Hepatocyte (in vitro differentiated cells): ENCODE measurements at regions not wholly inside any gene's neighbourhood (a gene's known extent, or its start where the extent isn't known, plus 50 kb on each side); places are given as distances from the start of the nearest gene placed in this dataset.
"Not testable (repeated sequence)": the region's sequence is repeated elsewhere in the genome, so short reads cannot be mapped to it uniquely, and the experiment has no call there.

ENCODE experiments used
- DNase-seq: peaks from one replicate; pipeline ENCODE4 v3.0.0-alpha.2; 2016; ENCODE audit warnings: low spot score
- H2AFZ ChIP-seq: fragments of 200-600 bp; sonication (generic); 2 replicates; pipeline ENCODE4 v1.6.0; 2016; ENCODE audit warnings: antibody characterized with exemption, mild to moderate bottlenecking
- H3K27ac ChIP-seq: fragments of 200-600 bp; sonication (generic); 2 replicates; pipeline ENCODE4 v1.5.1; 2016; ENCODE audit warnings: mild to moderate bottlenecking
- H3K27me3 ChIP-seq: fragments of 200-600 bp; sonication (generic); 2 replicates; pipeline ENCODE4 v1.6.1; 2016
- H3K36me3 ChIP-seq: fragments of 200-600 bp; sonication (generic); replicated peaks from 2 replicates; pipeline ENCODE4 v1.5.1; 2016; ENCODE audit warnings: low read depth; ENCODE audit not compliant: insufficient read depth
- H3K4me1 ChIP-seq: fragments of 200-600 bp; sonication (generic); 2 replicates; pipeline ENCODE4 v1.5.1; 2016; ENCODE audit warnings: mild to moderate bottlenecking, moderate library complexity; ENCODE audit not compliant: insufficient read depth
- H3K4me2 ChIP-seq: fragments of 200-600 bp; sonication (generic); 2 replicates; pipeline ENCODE4 v1.6.0; 2016
- H3K4me3 ChIP-seq: fragments of 200-600 bp; sonication (generic); 2 replicates; pipeline ENCODE4 v1.5.1; 2016; ENCODE audit warnings: mild to moderate bottlenecking
- H3K79me2 ChIP-seq: fragments of 200-600 bp; sonication (generic); 2 replicates; pipeline ENCODE4 v1.6.0; 2017; ENCODE audit warnings: mild to moderate bottlenecking
- H3K9me2 ChIP-seq: fragments of 200-600 bp; sonication (generic); replicated peaks from 2 replicates; pipeline ENCODE4 v1.6.0; 2017; ENCODE audit warnings: mild to moderate bottlenecking; ENCODE audit not compliant: insufficient read depth
- H3K9me3 ChIP-seq: fragments of 200-600 bp; sonication (generic); 2 replicates; pipeline ENCODE4 v1.5.1; 2016; ENCODE audit warnings: low read depth, mild to moderate bottlenecking
- H4K20me1 ChIP-seq: fragments of 200-600 bp; sonication (generic); 2 replicates; pipeline ENCODE4 v1.6.0; 2016; ENCODE audit warnings: mild to moderate bottlenecking; ENCODE audit not compliant: insufficient read depth, poor library complexity, severe bottlenecking
- EZH2 ChIP-seq: fragments of 200-600 bp; sonication (generic); IDR thresholded peaks from 2 replicates; pipeline ENCODE4 v1.6.1; 2016; ENCODE audit warnings: antibody characterized with exemption, mild to moderate bottlenecking, borderline replicate concordance
- EZH2phosphoT487 ChIP-seq: fragments of 200-600 bp; sonication (generic); IDR thresholded peaks from one replicate; pipeline ENCODE4 v1.6.1; 2018; ENCODE audit warnings: antibody characterized with exemption, mild to moderate bottlenecking, low read depth, moderate library complexity; ENCODE audit not compliant: unreplicated experiment, severe bottlenecking
- WGBS: methylation state at CpG from one replicate; pipeline ENCODE4 v1.1.6; 2016; ENCODE audit warnings: low lambda C conversion rate; ENCODE audit errors: missing lambda C conversion rate; 5-methylcytosine and 5-hydroxymethylcytosine counted together
- TF ChIP-seq, protein P1 (sequence below): fragments of 200-600 bp; sonication (generic); IDR thresholded peaks from 2 replicates; pipeline ENCODE4 v1.5.1; 2016; ENCODE audit warnings: antibody characterized with exemption, mild to moderate bottlenecking; ENCODE audit not compliant: poor library complexity

GRCh38 chr19:34871911-34872310 lies 54.8 kb upstream of the ZNF30 start:
- not testable (repeated sequence) for H3K27ac ChIP-seq, DNase-seq, H3K9me2 ChIP-seq, H3K4me3 ChIP-seq, H3K4me1 ChIP-seq, H4K20me1 ChIP-seq, H2AFZ ChIP-seq, H3K79me2 ChIP-seq, H3K9me3 ChIP-seq, H3K27me3 ChIP-seq, H3K36me3 ChIP-seq, H3K4me2 ChIP-seq
- WGBS = 89% methylated on average over 3 of the region's 3 CpGs

- Histone ChIP-seq H3K9me3 (no peaks in the 10 kb centered on the region), H3K27ac (no peak overlapping the region), H4K20me1 (no peaks in the 10 kb centered on the region), H3K4me2 (no peak overlapping the region), H3K36me3 (no peaks in the 10 kb centered on the region), H3K79me2 (no peaks in the 10 kb centered on the region), H3K27me3 (no peaks in the 10 kb centered on the region), H3K4me1 (no peaks in the 10 kb centered on the region), H2AFZ (no peak overlapping the region), H3K4me3 (no peak overlapping the region), H3K9me2 (no peaks in the 10 kb centered on the region)
- WGBS = 93% methylated on average over 4 of the region's 4 CpGs
- DNase-seq = no peak
- TF ChIP-seq, protein P1, sequence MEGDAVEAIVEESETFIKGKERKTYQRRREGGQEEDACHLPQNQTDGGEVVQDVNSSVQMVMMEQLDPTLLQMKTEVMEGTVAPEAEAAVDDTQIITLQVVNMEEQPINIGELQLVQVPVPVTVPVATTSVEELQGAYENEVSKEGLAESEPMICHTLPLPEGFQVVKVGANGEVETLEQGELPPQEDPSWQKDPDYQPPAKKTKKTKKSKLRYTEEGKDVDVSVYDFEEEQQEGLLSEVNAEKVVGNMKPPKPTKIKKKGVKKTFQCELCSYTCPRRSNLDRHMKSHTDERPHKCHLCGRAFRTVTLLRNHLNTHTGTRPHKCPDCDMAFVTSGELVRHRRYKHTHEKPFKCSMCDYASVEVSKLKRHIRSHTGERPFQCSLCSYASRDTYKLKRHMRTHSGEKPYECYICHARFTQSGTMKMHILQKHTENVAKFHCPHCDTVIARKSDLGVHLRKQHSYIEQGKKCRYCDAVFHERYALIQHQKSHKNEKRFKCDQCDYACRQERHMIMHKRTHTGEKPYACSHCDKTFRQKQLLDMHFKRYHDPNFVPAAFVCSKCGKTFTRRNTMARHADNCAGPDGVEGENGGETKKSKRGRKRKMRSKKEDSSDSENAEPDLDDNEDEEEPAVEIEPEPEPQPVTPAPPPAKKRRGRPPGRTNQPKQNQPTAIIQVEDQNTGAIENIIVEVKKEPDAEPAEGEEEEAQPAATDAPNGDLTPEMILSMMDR = no peak
- TF ChIP-seq EZH2phosphoT487 (no peak), EZH2 (no peak)
Measured at GRCh38 chr19:34867631-34868030, 59.1 kb upstream of the ZNF30 start.

DNA sequence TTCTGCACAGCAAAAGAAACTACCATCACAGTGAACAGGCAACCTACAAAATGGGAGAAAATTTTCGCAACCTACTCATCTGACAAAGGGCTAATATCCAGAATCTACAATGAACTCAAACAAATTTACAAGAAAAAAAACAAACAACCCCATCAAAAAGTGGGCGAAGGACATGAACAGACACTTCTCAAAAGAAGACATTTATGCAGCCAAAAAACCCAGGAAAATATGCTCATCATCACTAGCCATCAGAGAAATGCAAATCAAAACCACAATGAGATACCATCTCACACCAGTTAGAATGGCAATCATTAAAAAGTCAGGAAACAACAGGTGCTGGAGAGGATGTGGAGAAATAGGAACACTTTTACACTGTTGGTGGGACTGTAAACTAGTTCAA lies 61.5 kb upstream of the ZNF30 start:
- not testable (repeated sequence) for H2AFZ ChIP-seq, DNase-seq, H4K20me1 ChIP-seq, H3K4me2 ChIP-seq, H3K27me3 ChIP-seq, H3K9me2 ChIP-seq, H3K4me3 ChIP-seq, H3K79me2 ChIP-seq, H3K36me3 ChIP-seq, H3K9me3 ChIP-seq, H3K27ac ChIP-seq, H3K4me1 ChIP-seq
- WGBS = 87% methylated on average over 2 of the region's 2 CpGs

DNA sequence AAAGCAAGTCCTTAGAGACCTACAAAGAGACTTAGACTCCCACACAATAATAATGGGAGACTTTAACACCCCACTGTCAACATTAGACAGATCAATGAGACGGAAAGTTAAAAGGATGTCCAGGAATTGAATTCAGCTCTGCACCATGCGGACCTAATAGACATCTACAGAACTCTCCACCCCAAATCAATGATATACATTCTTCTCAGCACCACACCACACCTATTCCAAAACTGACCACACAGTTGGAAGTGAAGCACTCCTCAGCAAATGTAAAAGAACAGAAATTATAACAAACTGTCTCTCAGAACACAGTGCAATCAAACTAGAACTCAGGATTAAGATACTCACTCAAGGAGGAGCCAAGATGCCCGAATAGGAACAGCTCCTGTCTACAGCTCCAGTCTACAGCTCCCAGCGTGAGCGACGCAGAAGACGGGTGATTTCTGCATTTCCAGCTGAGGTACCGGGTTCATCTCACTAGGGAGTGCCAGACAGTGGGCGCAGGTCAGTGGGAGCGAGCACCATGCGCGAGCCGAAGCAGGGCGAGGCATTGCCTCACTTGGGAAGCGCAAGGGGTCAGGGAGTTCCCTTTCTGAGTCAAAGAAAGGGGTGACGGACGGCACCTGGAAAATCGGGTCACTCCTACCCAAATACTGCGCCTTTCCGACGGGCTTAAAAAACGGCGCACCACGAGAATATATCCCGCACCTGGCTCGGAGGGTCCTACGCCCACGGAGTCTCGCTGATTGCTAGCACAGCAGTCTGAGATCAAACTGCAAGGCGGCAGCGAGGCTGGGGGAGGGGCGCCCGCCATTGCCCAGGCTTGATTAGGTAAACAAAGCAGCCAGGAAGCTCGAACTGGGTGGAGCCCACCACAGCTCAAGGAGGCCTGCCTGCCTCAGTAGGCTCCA lies 66.6 kb upstream of the ZNF30 start:
- peak overlapping the region; percentile 77 for H3K4me2 ChIP-seq

GRCh38 chr19:34859325-34859724 lies 67.4 kb upstream of the ZNF30 start:
- H3K27me3 ChIP-seq, H3K4me2 ChIP-seq, H3K9me3 ChIP-seq, H3K4me3 ChIP-seq, H3K36me3 ChIP-seq, H3K79me2 ChIP-seq, H2AFZ ChIP-seq, H3K4me1 ChIP-seq, H4K20me1 ChIP-seq, H3K27ac ChIP-seq, H3K9me2 ChIP-seq, DNase-seq: not testable (repeated sequence)
- 94% methylated on average over 2 of the region's 2 CpGs for WGBS

More for the DNA sequence above, 66.6 kb upstream of the ZNF30 start:
- Histone ChIP-seq H3K4me3 (peak overlapping the region; percentile 20), H3K27ac (peak overlapping the region; percentile 56), H2AFZ (peak overlapping the region; percentile 76)
- not testable (repeated sequence) for H3K9me2 ChIP-seq, H3K27me3 ChIP-seq, H3K4me1 ChIP-seq, H3K36me3 ChIP-seq, H3K79me2 ChIP-seq, DNase-seq, H4K20me1 ChIP-seq, H3K9me3 ChIP-seq
- 9% methylated on average over 30 of the region's 34 CpGs for WGBS
